H1 (cell line): ENCODE measurements at regions not wholly inside any gene's neighbourhood (a gene's known extent, or its start where the extent isn't known, plus 50 kb on each side); places are given as distances from the start of the nearest gene placed in this dataset.

ENCODE experiments used
- CTCF ChIA-PET: fragments of 300-600 bp; sonication (Branson Sonifier 250); formaldehyde crosslinking; loops from one replicate; lab custom pipeline; 2021; ENCODE audit not compliant: partially characterized antibody; lab: Charles Lee
- POLR2A ChIA-PET: fragments of 300-600 bp; sonication (Branson Sonifier 250); formaldehyde crosslinking; loops from one replicate; lab custom pipeline; 2021; ENCODE audit warnings: inconsistent platforms; ENCODE audit not compliant: partially characterized antibody; lab: Charles Lee
- DNase-seq, 2 experiments: peaks; one replicate each; pipeline versions ENCODE4 v3.0.0 to v3.0.0-alpha.2; 2010 to 2022; ENCODE audit warnings: low spot score in 2 of 2, low read depth in 1 of 2, mixed read lengths in 1 of 2
- FAIRE-seq: peaks from 2 replicates; lab custom pipeline; 2011; peaks lifted over from hg19 to GRCh38; lab: Jason Lieb, UNC
- H2AFZ ChIP-seq: 2 replicates; pipeline ENCODE4 v1.8.1; 2012; ENCODE audit warnings: low read length, inconsistent platforms
- H2AK5ac ChIP-seq: 2 replicates; pipeline ENCODE4 v1.6.1; 2013; ENCODE audit warnings: low read depth, low read length
- H2BK120ac ChIP-seq: replicated peaks from 2 replicates; pipeline ENCODE3; 2013; ENCODE audit warnings: low read depth, low read length, inconsistent platforms
- H2BK12ac ChIP-seq: 2 replicates; pipeline ENCODE4 v1.6.1; 2013; ENCODE audit warnings: low read depth, low read length
- H2BK15ac ChIP-seq: 2 replicates; pipeline ENCODE4 v1.6.1; 2013; ENCODE audit warnings: low read length
- H2BK20ac ChIP-seq: 2 replicates; pipeline ENCODE4 v1.6.1; 2013; ENCODE audit warnings: low read length
- H2BK5ac ChIP-seq: 2 replicates; pipeline ENCODE4 v1.6.1; 2013; ENCODE audit warnings: low read depth, low read length
- H3K14ac ChIP-seq: 2 replicates; pipeline ENCODE4 v1.6.1; 2013; ENCODE audit warnings: inconsistent platforms; ENCODE audit not compliant: insufficient read length
- H3K18ac ChIP-seq: 2 replicates; pipeline ENCODE4 v1.6.1; 2013; ENCODE audit warnings: low read length; ENCODE audit errors: extremely low read depth
- H3K23ac ChIP-seq: 2 replicates; pipeline ENCODE4 v1.6.1; 2013; ENCODE audit warnings: inconsistent platforms; ENCODE audit not compliant: insufficient read length
- H3K23me2 ChIP-seq: 2 replicates; pipeline ENCODE4 v1.6.1; 2013; ENCODE audit warnings: low read depth, low read length
- H3K27ac ChIP-seq: 2 replicates; pipeline ENCODE4 v1.6.1; 2011; ENCODE audit warnings: low read depth, low read length, inconsistent platforms
- H3K27me3 ChIP-seq, 4 experiments: replicated peaks in 1 of 4; 1 replicate in 1 of 4; 2 replicates in 3 of 4; pipeline versions ENCODE4 v1.6.1 to v1.8.1; 2011 to 2013; ENCODE audit warnings: low read length in 3 of 4, mild to moderate bottlenecking in 3 of 4, inconsistent platforms in 2 of 4, mixed read lengths in 2 of 4, moderate library complexity in 1 of 4; ENCODE audit not compliant: control insufficient read depth in 3 of 4, insufficient read depth in 3 of 4; ENCODE audit errors: extremely low read depth in 1 of 4
- H3K36me3 ChIP-seq, 4 experiments: 2 replicates each; pipeline versions ENCODE4 v1.6.1 to v1.8.1; 2011 to 2013; ENCODE audit warnings: mild to moderate bottlenecking in 4 of 4, low read length in 3 of 4, moderate library complexity in 2 of 4, control low read depth in 1 of 4, inconsistent platforms in 1 of 4; ENCODE audit not compliant: insufficient read depth in 4 of 4, control insufficient read depth in 2 of 4
- H3K4ac ChIP-seq: replicated peaks from 2 replicates; pipeline ENCODE3; 2013; ENCODE audit warnings: low read length, low read depth, mixed read lengths, inconsistent platforms; ENCODE audit not compliant: insufficient read length
- H3K4me1 ChIP-seq, 4 experiments: replicated peaks in 1 of 4; 1 replicate in 1 of 4; 2 replicates in 3 of 4; pipeline versions ENCODE4 v1.6.1 to v1.8.1; 2011 to 2013; ENCODE audit warnings: low read length in 3 of 4, inconsistent platforms in 2 of 4, mixed read lengths in 1 of 4; ENCODE audit not compliant: insufficient read depth in 4 of 4, control insufficient read depth in 3 of 4
- H3K4me2 ChIP-seq, 2 experiments: 2 replicates each; pipeline versions ENCODE4 v1.6.1 to v1.8.1; 2011 to 2013; ENCODE audit warnings: low read depth in 2 of 2, low read length in 2 of 2, control low read depth in 1 of 2, inconsistent platforms in 1 of 2, mild to moderate bottlenecking in 1 of 2; ENCODE audit not compliant: insufficient read depth in 1 of 2
- H3K4me3 ChIP-seq, 4 experiments: fragments of 200-600, 300-600 bp in 1 of 4; sonication (generic), shearing (Covaris generic), sonication (Bioruptor Twin) in 1 of 4; 2 replicates each; pipeline versions ENCODE4 v1.5.1 to v1.8.1; 2011 to 2016; ENCODE audit warnings: low read length in 4 of 4, low read depth in 3 of 4, control low read depth in 2 of 4, inconsistent platforms in 2 of 4, mild to moderate bottlenecking in 2 of 4, mixed read lengths in 1 of 4, moderate library complexity in 1 of 4; ENCODE audit not compliant: insufficient read depth in 2 of 4; ENCODE audit errors: extremely low read depth in 1 of 4
- H3K56ac ChIP-seq: replicated peaks from 2 replicates; pipeline ENCODE3; 2013; ENCODE audit warnings: low read depth, mild to moderate bottlenecking, mixed read lengths, low read length, inconsistent platforms; ENCODE audit not compliant: insufficient read length
- H3K79me1 ChIP-seq: 2 replicates; pipeline ENCODE4 v1.6.1; 2013; ENCODE audit warnings: low read depth, low read length, control low read depth
- H3K79me2 ChIP-seq, 2 experiments: 2 replicates each; pipeline versions ENCODE4 v1.6.1 to v1.8.1; 2012 to 2013; ENCODE audit warnings: low read length in 2 of 2, mild to moderate bottlenecking in 2 of 2, inconsistent platforms in 1 of 2; ENCODE audit not compliant: insufficient read depth in 2 of 2, control insufficient read depth in 1 of 2
- H3K9ac ChIP-seq, 4 experiments: replicated peaks in 1 of 4; 1 replicate in 1 of 4; 2 replicates in 3 of 4; pipeline versions ENCODE4 v1.6.1 to v1.8.1; 2011 to 2013; ENCODE audit warnings: low read depth in 3 of 4, low read length in 3 of 4, control low read depth in 2 of 4, mild to moderate bottlenecking in 2 of 4, moderate library complexity in 2 of 4, inconsistent platforms in 1 of 4; ENCODE audit errors: extremely low read depth in 1 of 4
- H3K9me3 ChIP-seq, 2 experiments: 2 replicates each; pipeline versions ENCODE4 v1.6.1 to v1.8.1; 2012 to 2013; ENCODE audit warnings: mild to moderate bottlenecking in 2 of 2, moderate library complexity in 2 of 2, control low read depth in 1 of 2, inconsistent platforms in 1 of 2, low read depth in 1 of 2, low read length in 1 of 2, mixed read lengths in 1 of 2; ENCODE audit not compliant: insufficient read depth in 2 of 2
- H4K20me1 ChIP-seq, 2 experiments: replicated peaks in 1 of 2; 2 replicates each; pipeline versions ENCODE3 to v1.8.1; 2011 to 2013; ENCODE audit warnings: inconsistent platforms in 2 of 2, low read length in 2 of 2, mild to moderate bottlenecking in 1 of 2; ENCODE audit not compliant: insufficient read depth in 2 of 2, control insufficient read depth in 1 of 2
- H4K5ac ChIP-seq: 2 replicates; pipeline ENCODE4 v1.6.1; 2013; ENCODE audit warnings: low read length, low read depth, mixed read lengths, inconsistent platforms; ENCODE audit not compliant: insufficient read length
- H4K8ac ChIP-seq: 2 replicates; pipeline ENCODE4 v1.8.0; 2013; ENCODE audit warnings: mild to moderate bottlenecking, moderate library complexity, low read length, inconsistent platforms; ENCODE audit not compliant: insufficient read depth; ENCODE audit errors: extremely low read depth
- H4K91ac ChIP-seq: replicated peaks from 2 replicates; pipeline ENCODE3; 2013; ENCODE audit warnings: low read length, mixed read lengths, inconsistent platforms; ENCODE audit not compliant: insufficient read length
- ASH2L ChIP-seq: fragments of 200-600, 300-600 bp; sonication (generic); IDR thresholded peaks from one replicate; pipeline ENCODE4 v1.7.1; 2017; ENCODE audit warnings: low read length
- BCL11A ChIP-seq, 2 experiments: IDR thresholded peaks; one replicate each; pipeline ENCODE4 v1.6.1; 2011; ENCODE audit warnings: low read depth in 2 of 2, low read length in 2 of 2, mild to moderate bottlenecking in 2 of 2
- BRCA1 ChIP-seq: IDR thresholded peaks from 2 replicates; pipeline ENCODE4 v1.6.1; 2012; ENCODE audit warnings: low read depth, low read length, improper control_type of control experiment
- CBX8 ChIP-seq: fragments of 300-800, 300-1000 bp; sonication (generic); IDR thresholded peaks from 2 replicates; pipeline ENCODE4 v1.7.1; 2016; ENCODE audit warnings: low read depth, low read length, borderline replicate concordance
- EGR1 ChIP-seq: IDR thresholded peaks from 2 replicates; pipeline ENCODE4 v1.6.1; 2011; ENCODE audit warnings: low read depth, low read length, borderline replicate concordance
- EP300 ChIP-seq, 2 experiments: IDR thresholded peaks; 1 replicate in 1 of 2; 2 replicates in 1 of 2; pipeline ENCODE4 v1.6.1; 2011 to 2012; ENCODE audit warnings: low read depth in 2 of 2, low read length in 2 of 2, mild to moderate bottlenecking in 2 of 2, borderline replicate concordance in 1 of 2, inconsistent platforms in 1 of 2, moderate library complexity in 1 of 2
- EZH2 ChIP-seq: fragments of 200-600 bp; sonication (generic); IDR thresholded peaks from 2 replicates; pipeline ENCODE4 v1.7.1; 2012; ENCODE audit warnings: low read depth, mild to moderate bottlenecking, moderate library complexity, low read length, inconsistent platforms; ENCODE audit not compliant: severe bottlenecking
- GABPA ChIP-seq: IDR thresholded peaks from 2 replicates; pipeline ENCODE4 v1.6.1; 2011; ENCODE audit warnings: mild to moderate bottlenecking, low read length, moderate library complexity, borderline replicate concordance; ENCODE audit not compliant: insufficient read depth
- HDAC6 ChIP-seq: IDR thresholded peaks from one replicate; pipeline ENCODE4 v1.7.1; 2012; ENCODE audit warnings: low read depth, mild to moderate bottlenecking, inconsistent platforms, low read length, moderate library complexity
- MAFK ChIP-seq: IDR thresholded peaks from 2 replicates; pipeline ENCODE4 v1.6.1; 2012; ENCODE audit warnings: low read depth, mild to moderate bottlenecking, improper control_type of control experiment, low read length
- POLR2A ChIP-seq, 2 experiments: IDR thresholded peaks; 1 replicate in 1 of 2; 2 replicates in 1 of 2; pipeline ENCODE4 v1.6.1; 2011; ENCODE audit warnings: low read depth in 2 of 2, low read length in 2 of 2, mild to moderate bottlenecking in 2 of 2; ENCODE audit errors: control extremely low read depth in 1 of 2
- POLR2AphosphoS5 ChIP-seq: IDR thresholded peaks from 2 replicates; pipeline ENCODE4 v1.6.1; 2011; ENCODE audit warnings: low read depth, low read length
- RNF2 ChIP-seq: fragments of 200-900, 300-1000 bp; sonication (generic); IDR thresholded peaks from 2 replicates; pipeline ENCODE4 v1.7.1; 2016; ENCODE audit warnings: borderline replicate concordance, low read depth, mild to moderate bottlenecking, antibody characterized with exemption, low read length; ENCODE audit not compliant: poor library complexity, severe bottlenecking; ENCODE audit errors: missing control alignments
- SIN3A ChIP-seq, 2 experiments: IDR thresholded peaks in 1 of 2; conservative IDR thresholded peaks in 1 of 2; 2 replicates each; pipeline ENCODE4 v1.6.1; 2011 to 2012; ENCODE audit warnings: low read length in 2 of 2, improper control_type of control experiment in 1 of 2, low read depth in 1 of 2, mild to moderate bottlenecking in 1 of 2
- TAF7 ChIP-seq: optimal IDR thresholded peaks from 2 replicates; pipeline ENCODE3; 2011; ENCODE audit warnings: low read depth, mild to moderate bottlenecking, inconsistent platforms, low read length, moderate library complexity, borderline replicate concordance
- WGBS, 2 experiments: shearing (Covaris generic) in 1 of 2; methylation state at CpG; one replicate each; pipeline versions ENCODE4 v1.1.6 to v1.1.7; 2013 to 2015; ENCODE audit warnings: low lambda C conversion rate in 2 of 2, mixed read lengths in 2 of 2, inconsistent platforms in 1 of 2, low coverage in 1 of 2, missing lambda C conversion rate in 1 of 2; ENCODE audit not compliant: insufficient replicate concordance in 2 of 2, insufficient coverage in 1 of 2, insufficient read length in 1 of 2; ENCODE audit errors: extremely low coverage in 1 of 2, missing lambda C conversion rate in 1 of 2; 5-methylcytosine and 5-hydroxymethylcytosine counted together

- H2AK5ac ChIP-seq = no peak overlapping the region
- no peak overlapping the region for H2AFZ ChIP-seq
- H3K79me1 ChIP-seq = no peaks in the 10 kb centered on the region
- no peak overlapping the region for H2BK120ac ChIP-seq
- no peak overlapping the region for H2BK20ac ChIP-seq
- H2BK5ac ChIP-seq = no peak overlapping the region
- H3K14ac ChIP-seq = no peak overlapping the region
- no peak overlapping the region for H4K8ac ChIP-seq
- H3K79me2 ChIP-seq = no peaks in the 10 kb centered on the region
- ChIA-PET CTCF (interaction anchor here (0.6 to 3.2 kb wide), 6 partner anchors 9 to 119 kb away, joined by 3 to 14 read pairs (median 4); no protein-coding TSS in a partner anchor), POLR2A (no interaction called here)
- H2BK15ac ChIP-seq = no peak overlapping the region
- H3K4ac ChIP-seq = no peak overlapping the region
- no peak overlapping the region for H3K18ac ChIP-seq
- H3K9ac ChIP-seq = no peak overlapping the region
- no peaks in the 10 kb centered on the region; a peak in 1 of 7 replicates for H3K4me1 ChIP-seq
- H3K4me3 ChIP-seq = no peak overlapping the region
- no peak overlapping the region for H3K27ac ChIP-seq
- H3K23me2 ChIP-seq = no peaks in the 10 kb centered on the region
- H4K5ac ChIP-seq = no peak overlapping the region
- H2BK12ac ChIP-seq = no peak overlapping the region
- H4K20me1 ChIP-seq = no peaks in the 10 kb centered on the region
- H3K27me3 ChIP-seq = no peaks in the 10 kb centered on the region
- H3K56ac ChIP-seq = no peak overlapping the region
- DNase-seq (no peak), FAIRE-seq (no peak)
- no peak overlapping the region for H4K91ac ChIP-seq
- no peaks in the 10 kb centered on the region for H3K36me3 ChIP-seq
- H3K9me3 ChIP-seq = no peaks in the 10 kb centered on the region
- H3K4me2 ChIP-seq = no peak overlapping the region
- WGBS, 2 experiments = 96% methylated on average over 11 of the region's 11 CpGs; no CpG with 5 or more reads in 1 of the 2 experiments
- H3K23ac ChIP-seq = no peak overlapping the region
- TF ChIP-seq POLR2A (IDR thresholded peaks at IDR 0.05; ENCODE audit: control extremely low read depth in 1 of 2, low read depth in 2 of 2, low read length in 2 of 2) (no peak), EGR1 (no peak), MAFK (no peak), EZH2 (no peak), RNF2 (no peak), HDAC6 (no peak), GABPA (no peak), EP300 (IDR thresholded peaks at IDR 0.05; ENCODE audit: borderline replicate concordance in 1 of 2, low read depth in 2 of 2, low read length in 2 of 2) (no peak), CBX8 (no peak), POLR2AphosphoS5 (no peak), SIN3A (conservative IDR thresholded peaks at IDR 0.05 in 1 of 2, IDR thresholded peaks at IDR 0.05 in 1 of 2; ENCODE audit: low read depth in 1 of 2, low read length in 2 of 2) (no peak), ASH2L (no peak), TAF7 (no peak), BCL11A (IDR thresholded peaks at IDR 0.05; ENCODE audit: low read depth in 2 of 2, low read length in 2 of 2) (no peak), BRCA1 (no peak)
Measured at GRCh38 chr10:131571346-131571745, 259.8 kb upstream of the TCERG1L start.
